Panc1 (cell line): ENCODE measurements at regions not wholly inside any gene's neighbourhood (a gene's known extent, or its start where the extent isn't known, plus 50 kb on each side); places are given as distances from the start of the nearest gene placed in this dataset.

Source experiments
- ATAC-seq: fragments of 200-7000 bp; cut with Tn5 transposase; 2 replicates; pipeline ENCODE4 v1.9.1; 2020; ENCODE audit warnings: mild to moderate bottlenecking, moderate library complexity
- BruUV-seq: library from RNA; stranded (reverse); fragments of 400-500 nt; replicated peaks from 2 replicates; lab custom pipeline; 2021; lab: Mats Ljungman, UMichigan
- CTCF ChIA-PET: fragments of 300-600 bp; sonication (Branson Sonifier 250); formaldehyde crosslinking; loops from one replicate; lab custom pipeline; 2022; ENCODE audit warnings: antibody characterized with exemption; lab: Charles Lee
- POLR2A ChIA-PET: fragments of 300-600 bp; sonication (Branson Sonifier 250); formaldehyde crosslinking; loops from one replicate; lab custom pipeline; 2022; ENCODE audit warnings: antibody characterized with exemption; lab: Charles Lee
- DNase-seq: peaks from one replicate; pipeline ENCODE4 v3.0.0-alpha.2; 2010; ENCODE audit warnings: low read depth, low spot score
- H3K27ac ChIP-seq: 2 replicates; pipeline ENCODE4 v1.5.1; 2011; ENCODE audit warnings: mild to moderate bottlenecking, low read length, inconsistent platforms
- H3K27me3 ChIP-seq: fragments of 200-500 bp; sonication (Bioruptor generic); 2 replicates; pipeline ENCODE4 v1.6.0; 2014; ENCODE audit warnings: low read length, inconsistent platforms; ENCODE audit not compliant: control insufficient read depth, insufficient read depth
- H3K36me3 ChIP-seq: fragments of 200-500 bp; sonication (Bioruptor generic); 2 replicates; pipeline ENCODE4 v1.5.1; 2014; ENCODE audit warnings: inconsistent platforms, mild to moderate bottlenecking, low read length, moderate library complexity; ENCODE audit not compliant: control insufficient read depth, insufficient read depth
- H3K4me1 ChIP-seq: 2 replicates; pipeline ENCODE4 v1.5.1; 2011; ENCODE audit warnings: inconsistent platforms, mild to moderate bottlenecking, low read length, moderate library complexity; ENCODE audit not compliant: control insufficient read depth, insufficient read depth
- H3K4me3 ChIP-seq, 2 experiments: 2 replicates each; pipeline ENCODE4 v1.5.1; 2011 to 2012; ENCODE audit warnings: low read depth in 2 of 2, low read length in 2 of 2, mild to moderate bottlenecking in 2 of 2, inconsistent platforms in 1 of 2, moderate library complexity in 1 of 2
- H3K9me3 ChIP-seq: fragments of 200-500 bp; sonication (Bioruptor generic); 2 replicates; pipeline ENCODE4 v1.5.1; 2014; ENCODE audit warnings: low read depth, mild to moderate bottlenecking, inconsistent platforms, low read length, moderate library complexity; ENCODE audit not compliant: control insufficient read depth, insufficient read depth
- POLR2AphosphoS5 ChIP-seq: IDR thresholded peaks from 2 replicates; pipeline ENCODE4 v1.6.1; 2012; ENCODE audit warnings: mild to moderate bottlenecking, low read depth, low read length, moderate library complexity
- SIN3A ChIP-seq: IDR thresholded peaks from 2 replicates; pipeline ENCODE4 v1.6.1; 2012; ENCODE audit warnings: low read depth, mild to moderate bottlenecking, low read length, moderate library complexity, borderline replicate concordance; ENCODE audit not compliant: insufficient read depth
- TCF7L2 ChIP-seq: IDR thresholded peaks from 2 replicates; pipeline ENCODE4 v1.6.1; 2011; ENCODE audit warnings: mild to moderate bottlenecking, low read depth, low read length, inconsistent platforms
- in situ Hi-C: cut with HindIII; loops from 2 replicates; pipeline ENCODE4 v1.10.0; 2016; ENCODE audit warnings: low sequenced_read_pairs, low pct_unique_long_range_greater_than_20kb
- intact Hi-C: fragments of 100-400 bp; cut with micrococcal nuclease; formaldehyde crosslinking; loops from one replicate; pipeline ENCODE4 v1.10.0; 2022; ENCODE audit not compliant: unreplicated experiment
- TF ChIP-seq, protein P1 (sequence below): fragments of 450-650 bp; IDR thresholded peaks from 2 replicates; pipeline ENCODE4 v1.5.1; 2017; ENCODE audit warnings: mild to moderate bottlenecking
- TF ChIP-seq, protein P2 (sequence below), 2 experiments: IDR thresholded peaks; 2 replicates each; pipeline ENCODE4 v1.6.1; 2011 to 2012; ENCODE audit warnings: low read depth in 2 of 2, control low read depth in 1 of 2, low read length in 1 of 2, mild to moderate bottlenecking in 1 of 2, moderate library complexity in 1 of 2; ENCODE audit not compliant: insufficient read depth in 1 of 2

DNA sequence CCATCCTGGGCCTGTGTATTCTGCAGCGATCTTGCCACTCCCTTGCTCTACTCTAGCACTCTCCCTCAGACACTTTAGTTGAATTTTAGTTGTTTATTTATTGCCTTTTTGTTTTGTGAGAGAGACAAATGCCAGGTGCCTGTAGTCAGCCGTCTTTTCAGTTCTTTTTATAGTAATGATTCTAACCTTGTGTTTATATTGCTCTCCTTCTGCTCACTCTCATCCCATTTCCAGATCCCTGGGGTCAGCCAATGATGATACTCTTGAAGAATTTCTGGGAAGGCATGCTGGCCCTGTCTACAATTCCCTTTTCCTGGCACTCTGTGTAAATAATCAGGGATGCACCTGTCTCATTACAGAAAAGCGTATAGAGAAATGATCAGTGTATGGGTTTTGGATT, 334.1 kb upstream of the MIS18BP1 start:
- Histone ChIP-seq H3K27ac (no peak overlapping the region), H3K36me3 (no peaks in the 10 kb centered on the region), H3K9me3 (no peaks in the 10 kb centered on the region), H3K4me3 (no peak overlapping the region), H3K4me1 (no peaks in the 10 kb centered on the region), H3K27me3 (no peaks in the 10 kb centered on the region)
- CTCF ChIA-PET: no interaction called here
- DNase-seq (no peak), ATAC-seq (no peak)
- intact Hi-C loops (no loop called here), in situ Hi-C loops (no loop called here)
- no TSS peak for BruUV-seq
- POLR2A ChIA-PET: no interaction called here
- TF ChIP-seq SIN3A (no peak), POLR2AphosphoS5 (no peak), TCF7L2 (no peak)
- TF ChIP-seq, protein P1, sequence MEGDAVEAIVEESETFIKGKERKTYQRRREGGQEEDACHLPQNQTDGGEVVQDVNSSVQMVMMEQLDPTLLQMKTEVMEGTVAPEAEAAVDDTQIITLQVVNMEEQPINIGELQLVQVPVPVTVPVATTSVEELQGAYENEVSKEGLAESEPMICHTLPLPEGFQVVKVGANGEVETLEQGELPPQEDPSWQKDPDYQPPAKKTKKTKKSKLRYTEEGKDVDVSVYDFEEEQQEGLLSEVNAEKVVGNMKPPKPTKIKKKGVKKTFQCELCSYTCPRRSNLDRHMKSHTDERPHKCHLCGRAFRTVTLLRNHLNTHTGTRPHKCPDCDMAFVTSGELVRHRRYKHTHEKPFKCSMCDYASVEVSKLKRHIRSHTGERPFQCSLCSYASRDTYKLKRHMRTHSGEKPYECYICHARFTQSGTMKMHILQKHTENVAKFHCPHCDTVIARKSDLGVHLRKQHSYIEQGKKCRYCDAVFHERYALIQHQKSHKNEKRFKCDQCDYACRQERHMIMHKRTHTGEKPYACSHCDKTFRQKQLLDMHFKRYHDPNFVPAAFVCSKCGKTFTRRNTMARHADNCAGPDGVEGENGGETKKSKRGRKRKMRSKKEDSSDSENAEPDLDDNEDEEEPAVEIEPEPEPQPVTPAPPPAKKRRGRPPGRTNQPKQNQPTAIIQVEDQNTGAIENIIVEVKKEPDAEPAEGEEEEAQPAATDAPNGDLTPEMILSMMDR: no peak

DNA sequence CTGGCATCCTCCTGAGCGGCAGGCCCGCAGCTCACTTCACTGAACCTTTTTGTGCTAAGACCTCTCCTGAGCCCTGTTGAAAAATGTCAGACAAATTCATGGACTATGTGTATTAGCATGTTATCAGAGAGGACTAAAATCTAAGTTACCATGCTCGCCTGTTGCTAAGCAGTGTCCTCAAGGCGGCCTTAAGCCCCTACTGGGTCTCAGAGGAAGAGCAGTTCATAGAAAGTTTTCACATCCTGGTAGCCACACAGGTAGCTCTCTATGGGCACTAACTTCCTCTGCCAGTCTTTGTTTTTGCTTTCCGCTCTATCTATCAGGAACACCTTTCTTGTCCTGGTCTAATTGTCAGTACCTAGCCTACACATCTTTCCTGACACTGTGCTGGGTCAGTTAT, 306.6 kb upstream of the MIS18BP1 start:
- Histone ChIP-seq H3K27me3 (no peaks in the 10 kb centered on the region), H3K4me1 (no peaks in the 10 kb centered on the region), H3K4me3 (no peak overlapping the region), H3K36me3 (no peaks in the 10 kb centered on the region), H3K27ac (no peak overlapping the region), H3K9me3 (no peaks in the 10 kb centered on the region)
- no TSS peak for BruUV-seq
- DNase-seq: no peak
- TF ChIP-seq SIN3A (no peak), TCF7L2 (no peak), POLR2AphosphoS5 (no peak)
- TF ChIP-seq, protein P1: no peak
- TF ChIP-seq, protein P2, sequence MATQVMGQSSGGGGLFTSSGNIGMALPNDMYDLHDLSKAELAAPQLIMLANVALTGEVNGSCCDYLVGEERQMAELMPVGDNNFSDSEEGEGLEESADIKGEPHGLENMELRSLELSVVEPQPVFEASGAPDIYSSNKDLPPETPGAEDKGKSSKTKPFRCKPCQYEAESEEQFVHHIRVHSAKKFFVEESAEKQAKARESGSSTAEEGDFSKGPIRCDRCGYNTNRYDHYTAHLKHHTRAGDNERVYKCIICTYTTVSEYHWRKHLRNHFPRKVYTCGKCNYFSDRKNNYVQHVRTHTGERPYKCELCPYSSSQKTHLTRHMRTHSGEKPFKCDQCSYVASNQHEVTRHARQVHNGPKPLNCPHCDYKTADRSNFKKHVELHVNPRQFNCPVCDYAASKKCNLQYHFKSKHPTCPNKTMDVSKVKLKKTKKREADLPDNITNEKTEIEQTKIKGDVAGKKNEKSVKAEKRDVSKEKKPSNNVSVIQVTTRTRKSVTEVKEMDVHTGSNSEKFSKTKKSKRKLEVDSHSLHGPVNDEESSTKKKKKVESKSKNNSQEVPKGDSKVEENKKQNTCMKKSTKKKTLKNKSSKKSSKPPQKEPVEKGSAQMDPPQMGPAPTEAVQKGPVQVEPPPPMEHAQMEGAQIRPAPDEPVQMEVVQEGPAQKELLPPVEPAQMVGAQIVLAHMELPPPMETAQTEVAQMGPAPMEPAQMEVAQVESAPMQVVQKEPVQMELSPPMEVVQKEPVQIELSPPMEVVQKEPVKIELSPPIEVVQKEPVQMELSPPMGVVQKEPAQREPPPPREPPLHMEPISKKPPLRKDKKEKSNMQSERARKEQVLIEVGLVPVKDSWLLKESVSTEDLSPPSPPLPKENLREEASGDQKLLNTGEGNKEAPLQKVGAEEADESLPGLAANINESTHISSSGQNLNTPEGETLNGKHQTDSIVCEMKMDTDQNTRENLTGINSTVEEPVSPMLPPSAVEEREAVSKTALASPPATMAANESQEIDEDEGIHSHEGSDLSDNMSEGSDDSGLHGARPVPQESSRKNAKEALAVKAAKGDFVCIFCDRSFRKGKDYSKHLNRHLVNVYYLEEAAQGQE (IDR thresholded peaks at IDR 0.05; ENCODE audit: insufficient read depth in 1 of 2, low read depth in 2 of 2, low read length in 1 of 2): no peak
- no peak for ATAC-seq
- intact Hi-C loops (no loop called here), in situ Hi-C loops (no loop called here)
- ChIA-PET CTCF (no interaction called here), POLR2A (no interaction called here)
